PC-3 (cell line): ENCODE measurements at regions not wholly inside any gene's neighbourhood (a gene's known extent, or its start where the extent isn't known, plus 50 kb on each side); places are given as distances from the start of the nearest gene placed in this dataset.
"Not testable (repeated sequence)": the region's sequence is repeated elsewhere in the genome, so short reads cannot be mapped to it uniquely, and the experiment has no call there.

Experiments
- ATAC-seq: fragments of 200-7000 bp; cut with Tn5 transposase; 2 replicates; pipeline ENCODE4 v1.9.1; 2020; ENCODE audit warnings: mild to moderate bottlenecking, moderate library complexity
- BruUV-seq: library from RNA; stranded (reverse); fragments of 400-500 nt; replicated peaks from 2 replicates; lab custom pipeline; 2021; lab: Mats Ljungman, UMichigan
- CTCF ChIA-PET: fragments of 300-600 bp; sonication (Branson Sonifier 250); formaldehyde crosslinking; loops from one replicate; lab custom pipeline; 2022; ENCODE audit warnings: antibody characterized with exemption; lab: Charles Lee
- POLR2A ChIA-PET: fragments of 300-600 bp; sonication (Branson Sonifier 250); formaldehyde crosslinking; loops from one replicate; lab custom pipeline; 2022; ENCODE audit warnings: antibody characterized with exemption; ENCODE audit not compliant: unreplicated experiment; lab: Charles Lee
- DNase-seq: peaks from one replicate; pipeline ENCODE4 v3.0.0-alpha.2; 2015
- H2AFZ ChIP-seq: fragments of 300-600 bp; sonication (generic); 2 replicates; pipeline ENCODE4 v1.6.0; 2016; ENCODE audit warnings: antibody characterized with exemption, low read length
- H3F3A ChIP-seq: fragments of 300-600 bp; sonication (generic); one replicate; pipeline ENCODE4 v1.6.0; 2017; ENCODE audit warnings: antibody characterized with exemption, low read length, control low read depth, mild to moderate bottlenecking; ENCODE audit not compliant: unreplicated experiment
- H3K27ac ChIP-seq: fragments of 300-600 bp; sonication (generic); 2 replicates; pipeline ENCODE4 v1.5.1; 2016; ENCODE audit warnings: mild to moderate bottlenecking, low read length
- H3K27me3 ChIP-seq: fragments of 300-600 bp; sonication (generic); 2 replicates; pipeline ENCODE4 v1.6.1; 2016; ENCODE audit warnings: low read length, mixed read lengths
- H3K36me3 ChIP-seq: fragments of 300-600 bp; sonication (generic); 2 replicates; pipeline ENCODE4 v1.6.1; 2016; ENCODE audit warnings: low read depth, mixed run types, low read length, mixed read lengths
- H3K4me1 ChIP-seq: fragments of 300-600 bp; sonication (generic); 2 replicates; pipeline ENCODE4 v1.5.1; 2016; ENCODE audit warnings: low read length; ENCODE audit not compliant: insufficient read depth
- H3K4me2 ChIP-seq: fragments of 300-600 bp; sonication (generic); 2 replicates; pipeline ENCODE4 v1.6.0; 2016; ENCODE audit warnings: low read length
- H3K4me3 ChIP-seq: fragments of 300-600 bp; sonication (generic); 2 replicates; pipeline ENCODE4 v1.5.1; 2016; ENCODE audit warnings: mild to moderate bottlenecking, low read length, mixed read lengths
- H3K79me2 ChIP-seq: fragments of 300-600 bp; sonication (generic); 2 replicates; pipeline ENCODE4 v1.6.1; 2017; ENCODE audit warnings: low read length, mixed read lengths
- H3K9ac ChIP-seq: fragments of 300-600 bp; sonication (generic); 2 replicates; pipeline ENCODE4 v1.6.0; 2016; ENCODE audit warnings: mild to moderate bottlenecking, low read length
- H3K9me2 ChIP-seq: fragments of 300-600 bp; sonication (generic); replicated peaks from 2 replicates; pipeline ENCODE4 v1.6.1; 2016; ENCODE audit warnings: mixed run types, low read length, mixed read lengths
- H3K9me3 ChIP-seq: fragments of 300-600 bp; sonication (generic); 2 replicates; pipeline ENCODE4 v1.6.1; 2016; ENCODE audit warnings: low read length, mixed read lengths
- H4K20me1 ChIP-seq: fragments of 300-600 bp; sonication (generic); 2 replicates; pipeline ENCODE4 v1.6.1; 2016; ENCODE audit warnings: low read length, mixed read lengths
- EZH2 ChIP-seq: fragments of 300-600 bp; sonication (generic); IDR thresholded peaks from one replicate; pipeline ENCODE4 v1.6.1; 2017; ENCODE audit warnings: antibody characterized with exemption, mild to moderate bottlenecking, low read length; ENCODE audit not compliant: unreplicated experiment
- EZH2phosphoT487 ChIP-seq: fragments of 300-600 bp; sonication (generic); IDR thresholded peaks from 2 replicates; pipeline ENCODE4 v1.6.1; 2018; ENCODE audit warnings: mild to moderate bottlenecking, antibody characterized with exemption, low read length, borderline replicate concordance
- intact Hi-C: fragments of 100-400 bp; cut with micrococcal nuclease; formaldehyde crosslinking; loops from 2 replicates; pipeline ENCODE4 v1.9.0; 2023
- TF ChIP-seq, protein P1 (sequence below): fragments of 300-600 bp; sonication (generic); conservative IDR thresholded peaks from 2 replicates; pipeline ENCODE4 v1.5.1; 2017; ENCODE audit warnings: antibody characterized with exemption, low read depth, mild to moderate bottlenecking, low read length

DNA sequence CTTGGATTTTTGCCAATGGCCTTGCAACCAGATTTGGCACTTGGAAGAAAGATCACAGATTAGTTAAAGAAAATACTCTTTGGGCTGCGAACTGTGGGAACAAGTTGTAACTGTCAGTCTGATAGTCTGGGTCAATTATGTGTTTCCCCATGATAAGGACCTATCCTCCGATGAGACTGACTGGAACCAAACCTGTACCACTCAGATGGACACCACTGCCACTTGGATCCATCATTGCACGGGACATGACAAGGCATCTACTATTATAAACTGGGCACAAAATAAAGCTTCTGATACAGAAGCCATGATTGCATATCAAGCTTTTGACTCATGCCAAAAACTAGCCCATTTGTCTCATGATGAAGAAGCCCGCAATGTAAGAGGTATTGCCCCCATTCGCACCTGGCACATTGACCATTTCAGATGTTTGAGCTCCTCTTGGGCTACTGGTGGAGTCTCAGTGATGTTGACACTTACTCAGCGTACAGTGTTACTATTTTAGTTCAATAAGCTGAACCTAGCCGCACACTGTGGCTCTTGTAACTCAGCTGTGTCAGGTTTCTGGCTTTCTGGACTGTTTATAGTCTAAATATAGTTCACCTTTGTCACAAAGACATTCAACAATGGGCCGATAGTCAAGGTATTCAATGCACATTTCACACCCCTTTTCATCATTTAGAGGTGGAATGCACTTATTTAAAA, 179.8 kb upstream of the RBBP8 start:
- Histone ChIP-seq H3K9ac (no peak overlapping the region), H3K79me2 (no peaks in the 10 kb centered on the region), H3K27me3 (no peaks in the 10 kb centered on the region), H2AFZ (no peak overlapping the region), H3K4me2 (no peak overlapping the region), H3K4me3 (no peak overlapping the region), H3K36me3 (no peaks in the 10 kb centered on the region), H3K27ac (no peak overlapping the region), H3K9me2 (no peaks in the 10 kb centered on the region), H4K20me1 (no peaks in the 10 kb centered on the region), H3F3A (no peaks in the 10 kb centered on the region), H3K9me3 (no peaks in the 10 kb centered on the region), H3K4me1 (no peaks in the 10 kb centered on the region)
- BruUV-seq = no TSS peak
- TF ChIP-seq, protein P1, sequence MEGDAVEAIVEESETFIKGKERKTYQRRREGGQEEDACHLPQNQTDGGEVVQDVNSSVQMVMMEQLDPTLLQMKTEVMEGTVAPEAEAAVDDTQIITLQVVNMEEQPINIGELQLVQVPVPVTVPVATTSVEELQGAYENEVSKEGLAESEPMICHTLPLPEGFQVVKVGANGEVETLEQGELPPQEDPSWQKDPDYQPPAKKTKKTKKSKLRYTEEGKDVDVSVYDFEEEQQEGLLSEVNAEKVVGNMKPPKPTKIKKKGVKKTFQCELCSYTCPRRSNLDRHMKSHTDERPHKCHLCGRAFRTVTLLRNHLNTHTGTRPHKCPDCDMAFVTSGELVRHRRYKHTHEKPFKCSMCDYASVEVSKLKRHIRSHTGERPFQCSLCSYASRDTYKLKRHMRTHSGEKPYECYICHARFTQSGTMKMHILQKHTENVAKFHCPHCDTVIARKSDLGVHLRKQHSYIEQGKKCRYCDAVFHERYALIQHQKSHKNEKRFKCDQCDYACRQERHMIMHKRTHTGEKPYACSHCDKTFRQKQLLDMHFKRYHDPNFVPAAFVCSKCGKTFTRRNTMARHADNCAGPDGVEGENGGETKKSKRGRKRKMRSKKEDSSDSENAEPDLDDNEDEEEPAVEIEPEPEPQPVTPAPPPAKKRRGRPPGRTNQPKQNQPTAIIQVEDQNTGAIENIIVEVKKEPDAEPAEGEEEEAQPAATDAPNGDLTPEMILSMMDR = no peak
- no peak for TF ChIP-seq EZH2phosphoT487
- no peak for TF ChIP-seq EZH2
- ATAC-seq (no peak), DNase-seq (no peak)
- ChIA-PET POLR2A (interaction anchor here (0.5 kb wide), 1 partner anchor 408 kb away, joined by 3 read pairs; no protein-coding TSS in a partner anchor), CTCF (no interaction called here)
- intact Hi-C loops = no loop called here

- DNase-seq, H3F3A ChIP-seq, H3K27ac ChIP-seq, H3K4me3 ChIP-seq, H3K4me1 ChIP-seq, H3K9ac ChIP-seq, ATAC-seq, H3K36me3 ChIP-seq, intact Hi-C loops, POLR2A ChIA-PET, BruUV-seq, H2AFZ ChIP-seq, H3K9me3 ChIP-seq, CTCF ChIA-PET, H4K20me1 ChIP-seq, H3K27me3 ChIP-seq, H3K4me2 ChIP-seq, H3K79me2 ChIP-seq, H3K9me2 ChIP-seq: not testable (repeated sequence)
These were observed 169.1 kb upstream of the RBBP8 start for GRCh38 chr18:22764005-22764404.

- no peak for TF ChIP-seq EZH2phosphoT487
- TF ChIP-seq, protein P1 = no peak
- TF ChIP-seq EZH2 = no peak
- DNase-seq = no peak
- CTCF ChIA-PET = no interaction called here
These were observed 167.2 kb upstream of the RBBP8 start for GRCh38 chr18:22765896-22766295.

More at GRCh38 chr18:22765896-22766295, 167.2 kb upstream of the RBBP8 start:
- H3K4me1 ChIP-seq = no peaks in the 10 kb centered on the region
- no peak overlapping the region for H3K4me3 ChIP-seq
- H2AFZ ChIP-seq = no peak overlapping the region
- H3K36me3 ChIP-seq = no peaks in the 10 kb centered on the region
- BruUV-seq = no TSS peak
- POLR2A ChIA-PET = no interaction called here
- intact Hi-C loops = no loop called here
- H3K9me3 ChIP-seq = no peaks in the 10 kb centered on the region
- H4K20me1 ChIP-seq = no peaks in the 10 kb centered on the region
- no peaks in the 10 kb centered on the region for H3K9me2 ChIP-seq
- no peaks in the 10 kb centered on the region for H3F3A ChIP-seq
- H3K79me2 ChIP-seq = no peaks in the 10 kb centered on the region
- no peak for ATAC-seq
- no peak overlapping the region for H3K4me2 ChIP-seq
- H3K27me3 ChIP-seq = no peaks in the 10 kb centered on the region
- no peak overlapping the region for H3K9ac ChIP-seq
- no peak overlapping the region for H3K27ac ChIP-seq
